WTC11 (cell line): ENCODE measurements at regions not wholly inside any gene's neighbourhood (a gene's known extent, or its start where the extent isn't known, plus 50 kb on each side); places are given as distances from the start of the nearest gene placed in this dataset.
A peak's percentile ranks its signal among the peaks of the same experiment; 100 is the strongest.

ENCODE experiments used
- ATAC-seq: fragments of 200-7000 bp; cut with Tn5 transposase; 2 replicates; pipeline ENCODE4 v1.10.0; 2021; ENCODE audit warnings: mild to moderate bottlenecking, moderate library complexity
- CTCF ChIA-PET: fragments of 300-600 bp; sonication (Branson Sonifier 250); formaldehyde crosslinking; loops from one replicate; lab custom pipeline; 2021; ENCODE audit warnings: antibody characterized with exemption; lab: Charles Lee
- POLR2A ChIA-PET: fragments of 350-600 bp; sonication (Branson Sonifier 250); formaldehyde crosslinking; loops from one replicate; lab custom pipeline; 2021; ENCODE audit warnings: antibody characterized with exemption; lab: Charles Lee
- DNase-seq: peaks from one replicate; pipeline ENCODE4 v3.0.0; 2021; ENCODE audit warnings: low spot score
- H3K27ac Mint-ChIP-seq: 2 replicates; pipeline ENCODE4 v1.8.0; 2021; ENCODE audit warnings: mixed read lengths
- H3K27me3 Mint-ChIP-seq: 2 replicates; pipeline ENCODE4 v1.8.0; 2021; ENCODE audit warnings: low read depth, mild to moderate bottlenecking, moderate library complexity, mixed read lengths
- H3K36me3 Mint-ChIP-seq: 2 replicates; pipeline ENCODE4 v1.8.0; 2021; ENCODE audit warnings: mixed read lengths
- H3K4me1 Mint-ChIP-seq: 2 replicates; pipeline ENCODE4 v1.8.0; 2022; ENCODE audit warnings: mixed read lengths
- H3K4me3 Mint-ChIP-seq: 2 replicates; pipeline ENCODE4 v1.8.0; 2021; ENCODE audit warnings: mild to moderate bottlenecking, moderate library complexity, mixed read lengths
- H3K9me3 Mint-ChIP-seq: 2 replicates; pipeline ENCODE4 v1.8.0; 2021; ENCODE audit warnings: mixed read lengths
- EMX1 ChIP-seq: fragments of 250-450 bp; sonication (Bioruptor Pico); IDR thresholded peaks from 2 replicates; pipeline ENCODE4 v1.8.0; 2021; ENCODE audit warnings: mild to moderate bottlenecking
- FOXJ3 ChIP-seq: sonication (generic); formaldehyde crosslinking; IDR thresholded peaks from 2 replicates; pipeline ENCODE4 v1.9.0; 2021; ENCODE audit warnings: missing genetic modification reagents, mild to moderate bottlenecking, borderline replicate concordance
- GTF2I ChIP-seq: fragments of 250-450 bp; sonication (Bioruptor Pico); conservative IDR thresholded peaks from 2 replicates; pipeline ENCODE4 v1.4.0; 2021; ENCODE audit warnings: mild to moderate bottlenecking
- JAZF1 ChIP-seq: fragments of 250-450 bp; sonication (Bioruptor Pico); IDR thresholded peaks from 2 replicates; pipeline ENCODE4 v1.9.0; 2021; ENCODE audit warnings: moderate library complexity, mild to moderate bottlenecking, inconsistent platforms
- NFE2L1 ChIP-seq: sonication (generic); formaldehyde crosslinking; IDR thresholded peaks from 2 replicates; pipeline ENCODE4 v1.8.1; 2023; ENCODE audit warnings: missing genetic modification reagents
- NR2C2 ChIP-seq: sonication (generic); formaldehyde crosslinking; IDR thresholded peaks from 2 replicates; pipeline ENCODE4 v1.8.0; 2022; ENCODE audit warnings: mild to moderate bottlenecking, missing genetic modification reagents
- PRRX2 ChIP-seq: fragments of 250-450 bp; sonication (Bioruptor Pico); IDR thresholded peaks from 2 replicates; pipeline ENCODE4 v1.8.0; 2021; ENCODE audit warnings: mild to moderate bottlenecking
- SMAD3 ChIP-seq: sonication (generic); formaldehyde crosslinking; IDR thresholded peaks from 2 replicates; pipeline ENCODE4 v1.8.0; 2022; ENCODE audit warnings: missing genetic modification reagents, mild to moderate bottlenecking, borderline replicate concordance
- SMAD4 ChIP-seq: sonication (generic); formaldehyde crosslinking; IDR thresholded peaks from 2 replicates; pipeline ENCODE4 v1.8.0; 2022; ENCODE audit warnings: mild to moderate bottlenecking, missing genetic modification reagents
- ZBTB21 ChIP-seq: sonication (generic); formaldehyde crosslinking; IDR thresholded peaks from 2 replicates; pipeline ENCODE4 v1.8.1; 2023; ENCODE audit warnings: mild to moderate bottlenecking, missing genetic modification reagents, borderline replicate concordance
- ZNF138 ChIP-seq: sonication (generic); formaldehyde crosslinking; conservative IDR thresholded peaks from 2 replicates; pipeline ENCODE4 v1.8.1; 2022; ENCODE audit warnings: mild to moderate bottlenecking, moderate library complexity, missing genetic modification reagents
- ZNF671 ChIP-seq: fragments of 250-450 bp; sonication (Bioruptor Pico); IDR thresholded peaks from 2 replicates; pipeline ENCODE4 v1.8.0; 2021; ENCODE audit warnings: mild to moderate bottlenecking
- TF ChIP-seq, protein P1 (sequence below): sonication (generic); formaldehyde crosslinking; IDR thresholded peaks from 2 replicates; pipeline ENCODE4 v1.8.1; 2023; ENCODE audit warnings: mild to moderate bottlenecking, missing genetic modification reagents, moderate library complexity
- TF ChIP-seq, protein P2 (sequence below): sonication (generic); formaldehyde crosslinking; IDR thresholded peaks from 2 replicates; pipeline ENCODE4 v1.8.0; 2022; ENCODE audit warnings: mild to moderate bottlenecking, missing genetic modification reagents
- TF ChIP-seq, protein P3 (sequence below): fragments of 250-450 bp; sonication (Bioruptor Pico); IDR thresholded peaks from 2 replicates; pipeline ENCODE4 v1.9.0; 2021; ENCODE audit warnings: moderate library complexity, mild to moderate bottlenecking, inconsistent platforms, borderline replicate concordance
- TF ChIP-seq, protein P4 (sequence below): sonication (generic); formaldehyde crosslinking; IDR thresholded peaks from 2 replicates; pipeline ENCODE4 v1.8.0; 2022; ENCODE audit warnings: mild to moderate bottlenecking, missing genetic modification reagents
- TF ChIP-seq, protein P5 (sequence below): sonication (generic); formaldehyde crosslinking; IDR thresholded peaks from 2 replicates; pipeline ENCODE4 v1.8.0; 2022; ENCODE audit warnings: mild to moderate bottlenecking, missing genetic modification reagents

DNA sequence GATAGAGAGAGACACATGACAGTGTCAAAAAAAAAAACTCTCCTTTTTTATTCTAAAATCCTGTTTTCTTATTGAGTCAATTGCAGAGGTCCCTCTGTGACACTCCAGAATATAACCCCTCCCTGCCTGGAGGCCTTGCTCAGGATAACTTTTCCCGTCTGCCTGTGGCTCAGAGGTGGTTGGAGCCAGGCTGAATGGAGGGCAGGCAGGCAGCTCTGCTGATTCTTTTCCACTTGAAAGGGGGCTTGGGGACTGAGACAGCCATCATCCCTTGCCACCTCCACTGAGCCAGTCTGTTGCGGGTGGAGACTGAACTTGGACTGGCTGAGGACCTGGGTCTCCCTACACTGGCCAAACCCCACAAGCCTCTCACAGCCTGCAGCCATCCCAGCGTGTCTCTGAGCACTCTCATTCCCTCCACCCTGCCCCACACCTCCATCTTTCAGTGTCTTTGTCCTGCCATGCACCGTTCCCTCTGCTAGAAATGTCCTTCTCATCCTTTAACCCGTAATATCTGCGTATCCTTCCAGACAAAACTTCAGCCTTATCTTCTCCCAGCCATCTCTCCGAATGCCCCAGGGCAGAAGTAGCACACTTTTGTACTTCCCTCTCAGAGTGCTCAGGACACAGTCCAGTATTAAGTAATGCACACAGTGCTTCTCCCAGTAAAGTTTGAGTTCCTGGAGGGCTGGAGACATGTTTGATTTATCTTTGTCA lies 139.9 kb downstream of the CHIC2 start:
- ATAC-seq (no peak), DNase-seq (no peak)
- H3K4me3 Mint-ChIP-seq = no peak overlapping the region
- no peaks in the 10 kb centered on the region for H3K36me3 Mint-ChIP-seq
- H3K27me3 Mint-ChIP-seq = no peaks in the 10 kb centered on the region; the same call in 1 of the 2 replicates
- H3K27ac Mint-ChIP-seq = no peak overlapping the region
- TF ChIP-seq NFE2L1 (CRISPR knock-in tag) (0 out of 2 replicates have a peak, but pooled peaks have one; percentile 25), NR2C2 (CRISPR knock-in tag) (no peak), ZNF671 (CRISPR knock-in tag) (no peak), JAZF1 (CRISPR knock-in tag) (no peak)
- TF ChIP-seq, protein P1, sequence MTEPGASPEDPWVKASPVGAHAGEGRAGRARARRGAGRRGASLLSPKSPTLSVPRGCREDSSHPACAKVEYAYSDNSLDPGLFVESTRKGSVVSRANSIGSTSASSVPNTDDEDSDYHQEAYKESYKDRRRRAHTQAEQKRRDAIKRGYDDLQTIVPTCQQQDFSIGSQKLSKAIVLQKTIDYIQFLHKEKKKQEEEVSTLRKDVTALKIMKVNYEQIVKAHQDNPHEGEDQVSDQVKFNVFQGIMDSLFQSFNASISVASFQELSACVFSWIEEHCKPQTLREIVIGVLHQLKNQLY (CRISPR knock-in tag) = no peak
- TF ChIP-seq, protein P2, sequence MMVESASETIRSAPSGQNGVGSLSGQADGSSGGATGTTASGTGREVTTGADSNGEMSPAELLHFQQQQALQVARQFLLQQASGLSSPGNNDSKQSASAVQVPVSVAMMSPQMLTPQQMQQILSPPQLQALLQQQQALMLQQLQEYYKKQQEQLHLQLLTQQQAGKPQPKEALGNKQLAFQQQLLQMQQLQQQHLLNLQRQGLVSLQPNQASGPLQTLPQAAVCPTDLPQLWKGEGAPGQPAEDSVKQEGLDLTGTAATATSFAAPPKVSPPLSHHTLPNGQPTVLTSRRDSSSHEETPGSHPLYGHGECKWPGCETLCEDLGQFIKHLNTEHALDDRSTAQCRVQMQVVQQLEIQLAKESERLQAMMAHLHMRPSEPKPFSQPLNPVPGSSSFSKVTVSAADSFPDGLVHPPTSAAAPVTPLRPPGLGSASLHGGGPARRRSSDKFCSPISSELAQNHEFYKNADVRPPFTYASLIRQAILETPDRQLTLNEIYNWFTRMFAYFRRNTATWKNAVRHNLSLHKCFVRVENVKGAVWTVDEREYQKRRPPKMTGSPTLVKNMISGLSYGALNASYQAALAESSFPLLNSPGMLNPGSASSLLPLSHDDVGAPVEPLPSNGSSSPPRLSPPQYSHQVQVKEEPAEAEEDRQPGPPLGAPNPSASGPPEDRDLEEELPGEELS (CRISPR knock-in tag) = no peak
- TF ChIP-seq, protein P3, sequence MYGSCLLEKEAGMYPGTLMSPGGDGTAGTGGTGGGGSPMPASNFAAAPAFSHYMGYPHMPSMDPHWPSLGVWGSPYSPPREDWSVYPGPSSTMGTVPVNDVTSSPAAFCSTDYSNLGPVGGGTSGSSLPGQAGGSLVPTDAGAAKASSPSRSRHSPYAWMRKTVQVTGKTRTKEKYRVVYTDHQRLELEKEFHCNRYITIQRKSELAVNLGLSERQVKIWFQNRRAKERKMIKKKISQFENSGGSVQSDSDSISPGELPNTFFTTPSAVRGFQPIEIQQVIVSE (CRISPR knock-in tag) = no peak
- H3K9me3 Mint-ChIP-seq = peaks cover 3% of the 10 kb centered on the region; the same call in 1 of the 2 replicates
- POLR2A ChIA-PET = no interaction called here
- peaks cover 22% of the 10 kb centered on the region for H3K4me1 Mint-ChIP-seq
- CTCF ChIA-PET = interaction anchor here (2.0 kb wide), 1 partner anchor 308 kb away, joined by 6 read pairs; no protein-coding TSS in a partner anchor

DNA sequence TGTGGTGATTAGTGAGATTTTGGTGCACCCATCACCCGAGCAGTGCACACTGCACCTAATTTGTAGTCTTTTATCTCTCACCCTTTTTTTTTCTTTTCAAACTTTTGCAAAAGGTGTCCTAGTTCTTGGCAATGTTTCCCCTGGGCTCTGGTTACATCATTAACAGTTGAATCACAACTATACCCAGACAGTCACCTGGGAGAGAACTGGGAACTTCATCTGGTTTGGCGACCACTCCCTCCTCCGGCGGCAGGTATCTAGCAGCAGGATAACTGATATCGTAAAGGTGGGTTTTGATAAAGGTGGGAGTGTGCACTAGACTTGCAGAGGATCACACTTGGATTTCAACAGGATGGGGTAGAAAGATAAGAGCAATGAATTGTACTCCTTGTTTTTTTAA lies 140.5 kb downstream of the CHIC2 start:
- no peak for ATAC-seq
- Mint-ChIP-seq H3K9me3 (peaks cover 3% of the 10 kb centered on the region; the same call in 1 of the 2 replicates), H3K36me3 (no peaks in the 10 kb centered on the region), H3K27me3 (no peaks in the 10 kb centered on the region; the same call in 1 of the 2 replicates), H3K27ac (no peak overlapping the region), H3K4me3 (no peak overlapping the region; the same call in 1 of the 2 replicates), H3K4me1 (peaks cover 24% of the 10 kb centered on the region)
- ChIA-PET CTCF (interaction anchor here (2.0 kb wide), 1 partner anchor 309 kb away, joined by 6 read pairs; no protein-coding TSS in a partner anchor), POLR2A (no interaction called here)
- TF ChIP-seq FOXJ3 (CRISPR knock-in tag) (no peak), SMAD4 (no peak), ZBTB21 (CRISPR knock-in tag) (no peak), GTF2I (CRISPR knock-in tag) (no peak), EMX1 (CRISPR knock-in tag) (no peak), ZNF138 (CRISPR knock-in tag) (no peak), SMAD3 (CRISPR knock-in tag) (no peak), PRRX2 (CRISPR knock-in tag) (no peak)
- TF ChIP-seq, protein P4, sequence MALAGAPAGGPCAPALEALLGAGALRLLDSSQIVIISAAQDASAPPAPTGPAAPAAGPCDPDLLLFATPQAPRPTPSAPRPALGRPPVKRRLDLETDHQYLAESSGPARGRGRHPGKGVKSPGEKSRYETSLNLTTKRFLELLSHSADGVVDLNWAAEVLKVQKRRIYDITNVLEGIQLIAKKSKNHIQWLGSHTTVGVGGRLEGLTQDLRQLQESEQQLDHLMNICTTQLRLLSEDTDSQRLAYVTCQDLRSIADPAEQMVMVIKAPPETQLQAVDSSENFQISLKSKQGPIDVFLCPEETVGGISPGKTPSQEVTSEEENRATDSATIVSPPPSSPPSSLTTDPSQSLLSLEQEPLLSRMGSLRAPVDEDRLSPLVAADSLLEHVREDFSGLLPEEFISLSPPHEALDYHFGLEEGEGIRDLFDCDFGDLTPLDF (CRISPR knock-in tag) = no peak
- TF ChIP-seq, protein P5, sequence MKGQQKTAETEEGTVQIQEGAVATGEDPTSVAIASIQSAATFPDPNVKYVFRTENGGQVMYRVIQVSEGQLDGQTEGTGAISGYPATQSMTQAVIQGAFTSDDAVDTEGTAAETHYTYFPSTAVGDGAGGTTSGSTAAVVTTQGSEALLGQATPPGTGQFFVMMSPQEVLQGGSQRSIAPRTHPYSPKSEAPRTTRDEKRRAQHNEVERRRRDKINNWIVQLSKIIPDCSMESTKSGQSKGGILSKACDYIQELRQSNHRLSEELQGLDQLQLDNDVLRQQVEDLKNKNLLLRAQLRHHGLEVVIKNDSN (CRISPR knock-in tag) = no peak
- TF ChIP-seq, protein P1 (CRISPR knock-in tag) = no peak
- no peak for DNase-seq
